Peyer's patch (tissue), 4 donors: ENCODE measurements at regions not wholly inside any gene's neighbourhood (a gene's known extent, or its start where the extent isn't known, plus 50 kb on each side); places are given as distances from the start of the nearest gene placed in this dataset.
A peak's percentile ranks its signal among the peaks of the same experiment; 100 is the strongest.

Experiments
- DNase-seq, 3 donors: peaks; one replicate each; pipeline ENCODE4 v3.0.0-alpha.2; 2017 to 2019
- H3K27ac ChIP-seq, 4 donors: fragments of 200-600 bp; sonication (generic); one replicate each; pipeline ENCODE4 v1.5.1; 2016 to 2019
- H3K27me3 ChIP-seq, 2 donors: fragments of 200-600 bp; sonication (generic); one replicate each; pipeline ENCODE4 v1.5.1; 2019
- H3K36me3 ChIP-seq, 3 donors: fragments of 200-600 bp; sonication (generic); one replicate each; pipeline ENCODE4 v1.5.1; 2016 to 2019
- H3K4me1 ChIP-seq, 4 donors: fragments of 200-600 bp; sonication (generic); one replicate each; pipeline ENCODE4 v1.5.1; 2016 to 2019
- H3K4me3 ChIP-seq, 4 donors: fragments of 200-600 bp; sonication (generic); 1 replicate in 3 of 4; 2 replicates in 1 of 4; pipeline ENCODE4 v1.5.1; 2016 to 2019; ENCODE audit warnings: mild to moderate bottlenecking in 1 of 4
- H3K9me3 ChIP-seq, 4 donors: fragments of 200-600 bp; sonication (generic); one replicate each; pipeline ENCODE4 v1.5.1; 2016 to 2019; ENCODE audit warnings: mild to moderate bottlenecking in 1 of 4
- POLR2A ChIP-seq, 2 donors: fragments of 450-650 bp; IDR thresholded peaks; one replicate each; pipeline ENCODE4 v1.5.1; 2017; ENCODE audit warnings: antibody characterized with exemption in 2 of 2, mild to moderate bottlenecking in 2 of 2, moderate library complexity in 2 of 2
- TF ChIP-seq, protein P1 (sequence below), 6 experiments: fragments of 450-650 bp in 4 of 6; fragments of 200-600 bp in 2 of 6; sonication (generic) in 1 of 6; IDR thresholded peaks; one replicate each; pipeline ENCODE4 v1.5.1; 2017 to 2019; ENCODE audit warnings: antibody characterized with exemption in 6 of 6, mild to moderate bottlenecking in 3 of 6, moderate library complexity in 1 of 6

DNA sequence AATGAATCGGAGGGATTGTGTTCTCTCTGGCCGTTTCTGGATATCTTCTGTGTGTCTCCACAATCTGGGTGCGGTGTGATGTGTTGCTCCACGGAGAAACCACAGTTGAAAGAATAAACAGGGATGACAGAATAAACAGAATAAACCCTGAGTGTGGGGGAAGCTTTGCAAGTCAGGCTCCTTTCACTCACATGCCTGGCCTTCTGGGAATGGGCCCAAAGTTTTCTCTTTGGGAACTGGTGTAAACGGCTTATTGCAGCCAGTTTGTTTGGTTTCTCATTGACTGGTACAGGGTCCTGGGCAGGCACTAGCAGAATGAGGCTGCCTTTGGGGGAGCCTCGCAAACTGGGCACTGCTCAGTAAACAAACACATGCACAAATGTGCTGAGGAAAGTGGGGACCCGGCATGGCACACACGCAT is 324.7 kb downstream of the DLEU7 start:
- no peak for DNase-seq
- peaks cover 0 to 18% (median 0%) of the 10 kb centered on the region in 4 donors for H3K4me1 ChIP-seq
- no peak overlapping the region for H3K4me3 ChIP-seq
- peak overlapping the region in 2 of 4 donors; percentile 5 to 22 for H3K27ac ChIP-seq
- no peaks in the 10 kb centered on the region for H3K36me3 ChIP-seq
- TF ChIP-seq, protein P1, sequence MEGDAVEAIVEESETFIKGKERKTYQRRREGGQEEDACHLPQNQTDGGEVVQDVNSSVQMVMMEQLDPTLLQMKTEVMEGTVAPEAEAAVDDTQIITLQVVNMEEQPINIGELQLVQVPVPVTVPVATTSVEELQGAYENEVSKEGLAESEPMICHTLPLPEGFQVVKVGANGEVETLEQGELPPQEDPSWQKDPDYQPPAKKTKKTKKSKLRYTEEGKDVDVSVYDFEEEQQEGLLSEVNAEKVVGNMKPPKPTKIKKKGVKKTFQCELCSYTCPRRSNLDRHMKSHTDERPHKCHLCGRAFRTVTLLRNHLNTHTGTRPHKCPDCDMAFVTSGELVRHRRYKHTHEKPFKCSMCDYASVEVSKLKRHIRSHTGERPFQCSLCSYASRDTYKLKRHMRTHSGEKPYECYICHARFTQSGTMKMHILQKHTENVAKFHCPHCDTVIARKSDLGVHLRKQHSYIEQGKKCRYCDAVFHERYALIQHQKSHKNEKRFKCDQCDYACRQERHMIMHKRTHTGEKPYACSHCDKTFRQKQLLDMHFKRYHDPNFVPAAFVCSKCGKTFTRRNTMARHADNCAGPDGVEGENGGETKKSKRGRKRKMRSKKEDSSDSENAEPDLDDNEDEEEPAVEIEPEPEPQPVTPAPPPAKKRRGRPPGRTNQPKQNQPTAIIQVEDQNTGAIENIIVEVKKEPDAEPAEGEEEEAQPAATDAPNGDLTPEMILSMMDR (IDR thresholded peaks at IDR 0.05): no peak
- no peak for TF ChIP-seq POLR2A (IDR thresholded peaks at IDR 0.05)
- no peaks in the 10 kb centered on the region for H3K27me3 ChIP-seq
- H3K9me3 ChIP-seq: no peaks in the 10 kb centered on the region

DNA sequence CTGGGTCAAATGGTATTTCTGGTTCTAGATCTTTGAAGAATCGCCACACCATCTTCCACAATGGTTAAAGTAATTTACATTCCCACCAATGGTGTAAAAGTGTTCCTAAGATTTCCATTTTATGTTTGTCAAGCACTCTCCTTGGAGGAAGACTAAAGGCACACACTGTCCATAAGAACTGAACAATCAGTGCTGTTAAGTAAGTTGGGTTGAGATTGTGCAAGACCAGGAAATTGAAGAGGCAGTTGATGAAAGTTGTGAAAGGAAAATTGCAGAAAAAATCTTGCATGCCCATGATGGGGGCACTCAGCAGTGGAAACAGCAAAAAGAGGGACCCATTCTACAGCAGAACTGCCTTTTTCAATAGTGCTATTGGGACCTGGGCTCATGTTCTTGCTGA is 323.6 kb downstream of the DLEU7 start:
- no peak for TF ChIP-seq POLR2A (IDR thresholded peaks at IDR 0.05)
- H3K36me3 ChIP-seq: no peaks in the 10 kb centered on the region
- DNase-seq: no peak
- no peak overlapping the region for H3K4me3 ChIP-seq
- peaks cover 0 to 12% (median 0%) of the 10 kb centered on the region in 4 donors for H3K4me1 ChIP-seq
- H3K27ac ChIP-seq: no peak overlapping the region
- no peaks in the 10 kb centered on the region for H3K27me3 ChIP-seq
- H3K9me3 ChIP-seq: no peaks in the 10 kb centered on the region

DNA sequence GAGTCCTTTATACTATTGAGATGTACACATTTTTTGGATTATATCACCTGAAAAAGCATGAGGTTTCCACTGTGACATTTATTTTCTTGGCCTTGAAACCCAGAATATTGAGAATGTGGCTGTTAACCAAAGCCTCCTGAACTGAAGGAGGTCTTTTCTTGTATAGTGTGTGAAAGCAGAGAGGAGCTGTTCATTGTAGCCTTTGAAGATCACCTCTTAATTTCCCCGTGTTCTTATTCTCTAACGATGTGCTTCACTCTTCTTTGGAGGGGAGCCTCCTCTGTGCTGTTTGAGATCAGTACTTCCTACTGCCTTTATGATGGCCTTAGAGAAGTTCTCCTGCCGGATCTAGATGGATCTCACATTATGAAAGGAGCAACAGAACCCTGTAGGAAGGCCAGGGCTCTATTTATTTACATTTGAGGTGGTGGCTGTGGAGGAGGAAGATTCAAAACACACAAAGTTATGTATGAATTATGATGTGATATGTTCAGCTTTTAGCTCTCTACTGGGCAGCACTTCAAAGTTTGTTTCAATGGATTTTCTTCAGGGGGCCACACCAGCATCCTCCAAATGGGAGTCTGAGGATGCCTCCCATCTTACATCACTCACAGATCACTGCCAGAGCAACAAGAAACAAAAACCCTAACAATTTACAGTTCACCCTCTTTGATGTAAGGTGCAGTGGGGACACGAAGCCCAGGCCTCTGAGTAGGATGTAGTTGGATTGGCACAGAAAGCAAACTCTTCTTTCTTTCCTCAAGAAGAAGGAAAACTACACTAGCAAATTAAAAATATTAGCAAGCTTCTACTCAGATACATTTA is 322.3 kb downstream of the DLEU7 start:
- H3K27me3 ChIP-seq: no peaks in the 10 kb centered on the region
- DNase-seq: no peak
- H3K4me1 ChIP-seq: peaks cover 0 to 12% (median 0%) of the 10 kb centered on the region in 4 donors
- no peaks in the 10 kb centered on the region for H3K36me3 ChIP-seq
- no peak overlapping the region for H3K27ac ChIP-seq
- no peak for TF ChIP-seq POLR2A (IDR thresholded peaks at IDR 0.05)
- TF ChIP-seq, protein P1 (IDR thresholded peaks at IDR 0.05): no peak
- no peaks in the 10 kb centered on the region for H3K9me3 ChIP-seq
- no peak overlapping the region for H3K4me3 ChIP-seq

DNA sequence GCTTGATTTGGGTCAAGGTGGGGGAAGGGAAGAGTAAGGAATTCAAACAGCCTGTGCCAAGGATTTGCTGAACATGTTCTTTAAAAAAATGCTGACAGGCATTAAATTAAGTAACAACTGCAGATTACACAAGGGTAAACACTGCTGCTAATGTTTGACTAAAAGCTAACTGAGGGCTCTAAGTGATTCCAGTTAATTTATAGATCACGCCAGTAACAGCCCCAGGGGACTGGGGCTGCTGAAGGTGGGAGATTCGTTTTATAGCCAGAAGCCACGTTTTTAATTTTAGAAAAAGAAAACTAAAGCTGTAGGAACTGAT is 321.7 kb downstream of the DLEU7 start:
- no peak overlapping the region for H3K27ac ChIP-seq
- TF ChIP-seq, protein P1 (IDR thresholded peaks at IDR 0.05): no peak
- TF ChIP-seq POLR2A (IDR thresholded peaks at IDR 0.05): no peak
- no peaks in the 10 kb centered on the region for H3K9me3 ChIP-seq
- peaks cover 0 to 13% (median 0%) of the 10 kb centered on the region in 4 donors for H3K4me1 ChIP-seq
- H3K4me3 ChIP-seq: no peak overlapping the region
- no peak for DNase-seq
- H3K36me3 ChIP-seq: no peaks in the 10 kb centered on the region
- H3K27me3 ChIP-seq: no peaks in the 10 kb centered on the region

DNA sequence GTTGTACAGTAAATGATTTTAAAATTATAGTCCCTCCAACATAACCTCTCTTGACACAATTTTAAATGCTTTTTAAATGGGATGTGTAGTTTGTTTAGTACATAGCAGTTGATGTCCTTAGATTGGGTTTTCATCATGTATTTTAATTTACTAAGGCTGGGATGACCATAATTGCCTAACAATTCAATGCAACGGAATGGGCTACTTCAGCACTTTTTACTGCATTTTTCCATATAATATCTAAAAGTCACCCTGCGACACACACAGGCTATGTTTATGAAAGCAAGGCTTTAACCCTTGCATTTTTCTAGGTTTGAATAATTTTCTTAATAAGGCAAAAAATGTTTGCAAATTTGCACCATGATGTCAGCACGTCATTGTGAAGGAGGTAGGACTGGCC is 321.0 kb downstream of the DLEU7 start:
- peaks cover 0 to 20% (median 0%) of the 10 kb centered on the region in 4 donors for H3K4me1 ChIP-seq
- H3K36me3 ChIP-seq: no peaks in the 10 kb centered on the region
- DNase-seq: no peak
- TF ChIP-seq, protein P1 (IDR thresholded peaks at IDR 0.05): no peak
- TF ChIP-seq POLR2A (IDR thresholded peaks at IDR 0.05): no peak
- no peak overlapping the region for H3K27ac ChIP-seq
- H3K4me3 ChIP-seq: no peak overlapping the region
- H3K9me3 ChIP-seq: no peaks in the 10 kb centered on the region
- H3K27me3 ChIP-seq: no peaks in the 10 kb centered on the region

DNA sequence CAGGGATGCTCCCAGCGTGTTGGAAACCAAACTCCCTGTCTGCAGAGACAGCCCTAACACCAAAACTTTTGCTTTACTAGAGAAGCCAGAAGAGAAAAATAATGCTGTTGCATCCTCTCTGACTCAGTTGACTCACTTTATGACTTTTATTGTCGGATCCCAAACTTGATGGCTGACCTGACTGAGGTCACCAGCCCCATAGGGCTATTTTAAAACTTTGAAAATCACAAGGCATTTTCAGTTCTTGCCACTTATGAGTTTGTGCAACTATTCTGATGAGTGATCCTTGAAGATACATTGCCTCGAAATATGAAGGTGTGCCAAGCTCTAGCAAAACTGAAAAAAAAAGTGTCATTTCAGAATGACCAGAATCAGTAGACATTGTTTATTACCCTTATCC is 320.2 kb downstream of the DLEU7 start:
- Histone ChIP-seq H3K36me3 (no peaks in the 10 kb centered on the region), H3K4me3 (no peak overlapping the region), H3K27ac (no peak overlapping the region), H3K4me1 (peaks cover 0 to 24% (median 2%) of the 10 kb centered on the region in 4 donors), H3K27me3 (no peaks in the 10 kb centered on the region), H3K9me3 (no peaks in the 10 kb centered on the region)
- TF ChIP-seq, protein P1 (IDR thresholded peaks at IDR 0.05): no peak
- TF ChIP-seq POLR2A (IDR thresholded peaks at IDR 0.05): no peak
- no peak for DNase-seq
